ENCODE measurements at regions not wholly inside any gene's neighbourhood (a gene's known extent, or its start where the extent isn't known, plus 50 kb on each side); places are given as distances from the start of the nearest gene placed in this dataset.

- no peak for DNase-seq
Measured at GRCh38 chr13:40119852-40120251, 464.4 kb downstream of the COG6 start.

GRCh38 chr13:40120288-40120687, 464.8 kb downstream of the COG6 start:
- DNase-seq, result no peak

GRCh38 chr13:40120781-40121180, 465.3 kb downstream of the COG6 start:
- no peak for DNase-seq

DNA sequence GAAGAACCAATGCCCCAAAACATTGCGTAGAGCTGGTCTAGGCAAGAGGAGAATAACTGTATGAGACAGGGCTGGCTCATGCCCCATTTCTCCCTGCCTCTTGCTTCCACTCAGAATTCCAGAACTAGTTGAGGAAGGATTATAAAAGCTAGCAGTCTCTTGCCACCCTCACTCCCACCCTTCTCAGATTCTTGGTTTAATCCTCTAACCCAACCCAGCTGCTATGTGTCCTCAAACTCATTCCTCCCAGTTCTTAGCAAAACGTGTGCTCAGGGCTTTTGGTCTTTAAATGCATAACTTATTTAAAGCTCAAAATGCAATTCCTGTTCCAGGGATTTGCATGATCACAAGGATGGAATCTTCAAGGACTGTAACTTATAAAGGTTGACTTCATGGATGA, 466.3 kb downstream of the COG6 start:
- DNase-seq, result no peak

DNA sequence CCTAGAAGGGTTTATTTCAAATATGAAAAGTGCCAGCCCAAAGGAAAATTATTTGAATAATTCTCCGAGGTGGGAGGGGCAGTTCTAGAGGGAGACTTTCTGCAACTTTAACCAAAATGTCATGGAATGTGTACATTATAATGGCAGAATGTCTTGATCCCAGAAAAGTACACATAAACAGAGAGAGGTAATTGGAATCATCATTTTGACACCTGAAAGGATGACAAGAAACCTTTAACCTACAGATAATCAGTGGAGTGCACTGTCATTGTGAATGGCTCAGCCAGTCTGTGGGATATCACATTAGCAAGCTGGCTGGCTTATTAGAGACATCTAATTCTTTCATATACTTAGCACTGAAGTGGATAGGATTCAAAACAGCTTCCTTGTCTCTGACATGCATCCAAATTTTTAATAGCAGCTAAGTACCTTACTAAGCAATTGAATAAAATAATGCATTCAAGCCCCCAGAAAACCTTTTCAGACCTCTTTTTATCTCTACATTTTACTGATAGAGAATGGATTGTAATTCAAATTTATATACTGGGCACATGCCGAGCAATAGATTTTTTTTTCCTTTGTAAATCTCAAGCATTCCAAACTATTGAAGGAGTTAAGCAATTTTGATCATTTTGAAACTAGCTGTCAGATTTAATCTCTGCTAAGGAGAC, 468.6 kb downstream of the COG6 start:
- DNase-seq, result no peak

- no peak for DNase-seq
Measured at GRCh38 chr13:40124633-40125015, 469.2 kb downstream of the COG6 start.

GRCh38 chr13:40125336-40125735, 469.9 kb downstream of the COG6 start:
- DNase-seq, result no peak

GRCh38 chr13:40126306-40127085, 471.0 kb downstream of the COG6 start:
- DNase-seq, result no peak

DNA sequence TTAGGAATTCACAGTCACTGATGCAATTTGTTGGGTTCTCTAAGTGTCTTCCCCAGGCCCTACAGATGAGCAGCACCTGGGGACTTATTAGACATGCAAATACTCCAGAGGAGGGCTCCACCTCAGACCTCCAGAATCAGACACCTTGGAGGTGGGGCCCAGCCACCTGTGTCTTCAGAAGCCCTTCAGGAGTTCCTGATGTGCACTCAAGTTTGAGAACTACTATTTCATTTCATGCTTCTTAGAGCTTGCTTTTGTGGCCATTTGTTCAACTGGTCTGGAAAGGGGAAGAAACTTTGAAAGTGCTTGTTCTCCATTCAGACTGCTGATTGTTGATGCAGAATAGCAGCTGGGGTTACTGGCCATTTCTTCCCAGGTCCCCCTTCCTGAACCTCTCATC, 472.0 kb downstream of the COG6 start:
- no peak for DNase-seq

DNA sequence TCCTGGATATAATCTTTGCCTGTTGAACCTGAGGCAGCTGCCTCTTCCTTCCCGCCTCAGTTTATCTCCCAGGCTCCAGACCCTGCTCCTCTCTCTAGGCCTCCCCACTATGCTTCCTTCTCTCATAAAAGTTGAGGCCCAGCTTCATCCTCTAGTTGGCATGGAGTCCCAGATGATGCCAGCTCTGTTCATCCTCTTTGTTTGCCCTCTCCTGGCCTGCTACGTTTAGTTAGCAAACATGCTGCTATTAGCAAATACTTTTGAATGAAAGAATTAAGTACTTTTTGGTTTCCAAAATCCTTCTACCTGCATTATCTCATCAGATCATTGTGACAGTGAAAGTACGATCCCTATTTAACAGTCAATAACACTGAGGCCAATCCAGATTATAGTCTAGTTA, 472.5 kb downstream of the COG6 start:
- DNase-seq, result no peak

GRCh38 chr13:40129467-40129866, 474.0 kb downstream of the COG6 start:
- no peak for DNase-seq

DNA sequence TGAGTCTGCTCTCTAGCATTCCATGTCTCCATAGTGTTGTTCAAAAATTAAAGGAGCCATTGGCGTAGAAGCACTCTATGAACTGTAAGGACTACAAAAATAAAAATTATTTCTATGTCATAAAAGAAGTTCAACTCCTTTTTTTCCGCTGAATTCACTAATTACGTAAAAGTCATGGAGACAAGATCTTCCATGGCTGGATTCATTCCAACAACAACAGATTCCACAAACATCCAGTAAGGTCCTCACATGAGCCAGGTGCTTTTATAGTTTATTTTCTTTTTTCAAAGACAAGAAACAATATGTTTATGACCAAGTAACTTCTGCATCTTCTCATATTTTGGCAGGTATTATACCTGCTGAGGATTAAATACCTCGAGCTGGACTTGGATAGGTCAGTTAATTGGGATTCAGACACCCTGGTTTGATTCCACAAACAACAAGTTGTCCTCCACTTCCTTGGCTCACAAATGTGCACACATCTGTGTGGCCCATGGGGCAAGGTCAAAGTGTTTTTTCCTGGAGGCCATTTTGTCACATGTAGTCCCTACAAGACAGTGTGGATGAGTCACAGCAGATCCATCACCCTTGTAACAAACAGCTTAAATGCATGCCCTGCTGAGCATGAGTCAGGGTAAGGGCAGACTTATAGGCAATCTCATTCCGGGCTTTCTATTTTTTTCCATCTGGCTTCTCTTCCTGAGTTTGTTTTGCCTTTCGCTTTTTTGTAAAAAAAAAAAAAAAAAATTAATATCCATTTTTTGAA, 475.6 kb downstream of the COG6 start:
- no peak for DNase-seq

DNA sequence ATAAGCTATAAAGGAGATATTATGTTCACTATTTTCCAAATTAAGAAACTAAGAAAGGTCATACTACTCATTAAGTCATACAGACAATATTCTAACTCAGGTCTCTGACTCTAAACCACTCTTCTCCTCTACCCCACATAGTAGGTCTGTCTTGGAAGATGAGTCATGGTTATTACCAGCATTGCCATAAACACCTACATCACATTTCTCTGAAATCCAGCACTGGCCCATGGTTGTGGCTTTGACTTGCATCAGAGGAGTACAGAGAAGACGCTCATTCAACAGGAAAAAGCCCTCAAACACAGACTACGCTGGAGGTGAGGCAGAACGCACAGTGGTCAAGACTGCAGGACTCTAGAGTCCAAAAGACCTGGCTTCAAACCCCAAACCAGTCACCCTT, 476.8 kb downstream of the COG6 start:
- no peak for DNase-seq

- DNase-seq, result no peak
Measured at GRCh38 chr13:40136896-40137295, 481.4 kb downstream of the COG6 start.

DNA sequence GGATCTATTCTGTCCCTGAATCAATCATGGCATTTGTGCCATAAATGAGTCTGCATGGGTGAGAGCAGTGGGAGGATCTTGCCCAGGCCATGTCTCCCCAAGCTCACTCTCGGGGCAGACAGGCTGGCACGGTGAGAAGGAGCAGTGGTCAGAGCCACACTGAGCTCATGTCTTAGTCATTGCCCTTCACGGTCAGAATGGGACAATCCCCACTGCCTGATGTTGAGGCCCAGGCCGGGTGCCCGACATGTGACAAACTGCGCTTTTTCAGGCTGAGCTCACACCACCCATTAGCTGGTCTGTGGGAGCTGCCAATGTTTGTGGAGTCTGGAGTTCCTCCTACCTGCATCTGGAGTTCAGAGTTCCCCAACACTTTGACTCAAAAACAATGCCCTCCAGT, 481.9 kb downstream of the COG6 start:
- DNase-seq, result no peak

DNA sequence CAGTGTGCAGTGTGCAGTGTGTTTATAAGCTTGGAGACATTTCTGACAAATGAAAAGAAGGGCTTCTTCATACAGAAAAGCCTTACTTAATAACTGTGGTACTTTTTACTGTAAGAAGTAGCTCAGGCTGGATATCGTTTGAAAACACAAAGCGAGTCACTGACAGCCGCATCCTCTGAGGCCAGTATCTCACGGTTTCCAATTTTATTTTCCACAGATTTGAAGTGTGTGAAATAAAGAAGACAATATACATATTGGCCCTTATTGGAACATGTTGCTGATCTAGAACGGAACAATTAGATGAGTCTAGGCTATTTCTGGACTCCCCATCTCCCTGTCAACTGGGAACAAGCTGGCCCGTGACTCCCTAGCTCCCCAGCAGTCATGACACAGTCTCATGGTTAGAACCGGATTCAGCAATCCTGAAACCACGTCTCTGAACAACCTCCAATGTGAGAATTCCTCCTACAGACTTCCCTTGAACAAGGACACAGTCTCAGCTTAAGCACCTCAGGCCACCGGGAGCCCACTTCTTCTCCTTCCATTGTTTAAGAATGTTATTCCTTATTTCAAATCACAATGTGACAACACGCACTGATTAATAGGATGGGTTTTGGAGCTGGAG, 484.5 kb downstream of the COG6 start:
- no peak for DNase-seq

DNA sequence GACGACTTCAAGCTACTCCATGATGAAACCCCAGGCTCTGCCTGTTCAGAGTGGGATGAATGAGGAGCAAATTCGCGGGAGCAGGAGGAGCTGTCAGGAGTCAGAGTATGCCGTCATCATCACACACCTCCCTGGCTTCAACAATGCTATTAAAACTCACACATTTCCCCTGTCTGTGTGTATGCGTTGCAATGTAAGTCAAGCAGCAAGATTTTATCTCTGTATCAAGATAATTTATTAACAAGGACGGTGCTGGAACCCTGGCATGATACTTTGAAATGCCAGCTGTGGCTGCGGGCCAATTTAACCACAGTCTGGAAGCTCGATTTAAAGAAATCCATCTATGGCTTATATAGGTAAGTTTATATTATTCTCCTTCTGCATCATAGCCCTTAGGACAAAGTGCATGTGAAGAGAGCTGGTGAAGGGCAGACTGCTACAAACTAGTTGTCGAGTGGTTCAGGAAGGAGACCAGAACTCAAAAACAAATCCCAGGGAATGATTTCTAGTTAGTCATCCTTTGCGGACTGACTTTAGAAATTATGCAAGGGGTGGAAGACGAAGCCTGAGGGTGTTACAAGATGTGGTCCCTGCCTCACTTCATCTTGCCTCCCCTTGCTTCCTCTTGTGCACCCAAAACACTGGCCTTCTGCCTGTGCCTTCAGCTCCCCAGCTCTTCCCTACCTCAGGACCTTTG, 486.5 kb downstream of the COG6 start:
- no peak for DNase-seq

DNA sequence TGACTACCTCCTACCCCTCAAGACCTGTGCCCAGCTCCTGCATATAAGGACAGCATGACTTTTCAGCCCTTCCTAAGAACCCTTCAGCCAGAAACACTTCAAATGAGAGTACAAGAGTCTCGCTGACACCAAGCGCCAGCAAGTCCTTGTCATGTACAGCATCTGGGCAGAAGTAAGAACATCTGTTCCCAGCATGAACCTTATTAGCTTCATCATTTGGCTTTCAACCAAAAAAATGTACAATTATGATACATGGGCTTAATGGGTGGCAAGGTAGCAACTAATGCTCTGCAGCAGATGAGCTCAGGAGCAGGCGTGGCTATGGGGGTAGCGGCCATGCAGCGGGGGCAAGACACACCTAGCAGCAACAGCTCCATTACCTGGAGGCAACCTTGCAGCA, 487.6 kb downstream of the COG6 start:
- DNase-seq, result peak; percentile 29

- no peak for DNase-seq
Measured at GRCh38 chr13:40143559-40143958, 488.1 kb downstream of the COG6 start.

DNA sequence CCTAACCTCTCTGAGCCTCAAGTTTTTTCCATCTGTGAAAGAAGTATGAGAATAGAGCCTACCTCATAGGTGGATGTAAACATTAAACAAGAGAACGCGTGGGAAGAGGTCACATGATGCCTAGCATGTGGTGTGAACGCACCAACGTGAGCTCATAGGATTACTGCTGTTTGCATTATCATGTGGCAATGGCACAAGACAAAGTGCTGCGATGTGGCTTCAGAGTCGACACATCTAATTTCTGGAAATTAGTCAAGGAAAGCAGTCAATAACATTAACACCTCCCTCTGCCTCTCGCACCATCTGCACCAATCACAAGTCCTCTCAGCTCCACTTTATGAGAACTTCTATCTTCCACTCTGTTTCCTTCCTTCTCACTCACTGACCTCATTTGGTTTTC, 489.7 kb downstream of the COG6 start:
- no peak for DNase-seq

DNA sequence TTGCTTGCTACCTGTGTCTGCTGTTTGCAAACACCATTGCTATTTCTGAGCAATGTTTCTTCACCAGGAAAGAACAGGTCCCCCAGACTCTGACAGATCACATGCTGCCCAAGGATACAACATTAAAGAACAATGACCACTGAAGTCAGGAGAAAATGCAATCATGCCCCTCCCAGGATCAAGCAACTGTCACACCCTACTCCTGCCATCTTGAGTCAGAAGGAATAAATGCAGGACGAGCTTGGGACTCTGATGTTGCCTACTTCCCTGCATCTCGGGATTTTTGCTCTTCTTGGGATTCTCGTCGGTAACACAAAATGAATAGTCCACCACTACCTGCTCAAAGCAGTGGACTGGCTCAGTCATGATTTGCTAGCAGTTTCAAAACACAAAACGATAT, 490.6 kb downstream of the COG6 start:
- no peak for DNase-seq

DNA sequence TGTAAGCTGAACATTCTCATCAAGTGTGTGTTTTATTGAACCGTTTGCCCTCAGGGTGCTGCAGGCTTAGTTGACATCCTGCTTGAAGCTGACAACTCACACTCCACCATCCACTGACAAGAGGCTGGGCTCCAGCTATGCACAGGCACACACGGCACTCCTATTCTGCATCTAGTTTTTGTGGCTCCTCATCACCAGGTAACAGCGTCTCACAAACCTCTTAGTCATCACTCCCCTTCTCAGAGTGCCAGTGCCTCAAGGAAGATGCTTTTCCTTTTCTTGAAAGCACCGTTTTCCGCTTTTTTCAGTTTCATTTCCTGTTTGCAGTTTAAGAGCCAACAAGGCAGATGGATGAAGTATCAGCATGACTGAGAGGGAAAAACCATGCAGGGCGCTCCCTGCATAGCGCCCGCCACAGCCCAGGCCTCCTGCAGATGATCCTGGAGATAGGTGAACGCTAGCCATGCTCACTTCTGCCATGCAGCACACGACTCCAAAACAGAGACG, 491.2 kb downstream of the COG6 start:
- no peak for DNase-seq
